HCT116 (cell line): ENCODE measurements at regions not wholly inside any gene's neighbourhood (a gene's known extent, or its start where the extent isn't known, plus 50 kb on each side); places are given as distances from the start of the nearest gene placed in this dataset.

Source experiments
- ATAC-seq: fragments of 200-7000 bp; cut with Tn5 transposase; 2 replicates; pipeline ENCODE4 v1.9.1; 2020; ENCODE audit warnings: mild to moderate bottlenecking, moderate library complexity
- BruUV-seq: library from RNA; stranded (reverse); fragments of 400-500 nt; replicated peaks from 2 replicates; lab custom pipeline; 2021; lab: Mats Ljungman, UMichigan
- CTCF ChIA-PET: fragments of 300-600 bp; sonication (Branson Sonifier 250); formaldehyde crosslinking; loops from one replicate; lab custom pipeline; 2021; ENCODE audit warnings: antibody characterized with exemption; lab: Charles Lee
- POLR2A ChIA-PET: fragments of 300-600, 350-600 bp; sonication (Branson Sonifier 250); formaldehyde crosslinking; loops from one replicate; lab custom pipeline; 2021; ENCODE audit warnings: antibody characterized with exemption; lab: Charles Lee
- RAD21 ChIA-PET, 2 experiments: fragments of 300-600 bp; sonication (Branson Sonifier 250); formaldehyde crosslinking; loops; one replicate each; lab custom pipeline; 2023; ENCODE audit warnings: low total read pairs in 2 of 2; ENCODE audit not compliant: uncharacterized antibody in 2 of 2, unreplicated experiment in 2 of 2, low non-redundant PET in 1 of 2; lab: Charles Lee
- DNase-seq: peaks from one replicate; pipeline ENCODE4 v3.0.0-alpha.2; 2010; ENCODE audit warnings: low read depth, low spot score
- H2AFZ ChIP-seq: fragments of 200-600 bp; shearing (Covaris generic), sonication (generic); 2 replicates; pipeline ENCODE4 v1.6.1; 2017; ENCODE audit warnings: low read depth, mixed run types, mixed read lengths, antibody characterized with exemption, low read length; ENCODE audit not compliant: poor library complexity, severe bottlenecking
- H3K27ac ChIP-seq: 2 replicates; pipeline ENCODE4 v1.5.1; 2012; ENCODE audit warnings: low read depth, low read length
- H3K27me3 ChIP-seq: fragments of 200-600 bp; sonication (generic); 2 replicates; pipeline ENCODE4 v1.6.1; 2016; ENCODE audit warnings: mixed run types, low read length, mixed read lengths; ENCODE audit not compliant: insufficient read depth
- H3K36me3 ChIP-seq, 2 experiments: fragments of 200-500 bp in 1 of 2; fragments of 200-600 bp in 1 of 2; sonication (Bioruptor generic) in 1 of 2; sonication (generic) in 1 of 2; 2 replicates each; pipeline versions ENCODE4 v1.5.1 to v1.6.1; 2014 to 2016; ENCODE audit warnings: low read length in 2 of 2, inconsistent platforms in 1 of 2, mixed read lengths in 1 of 2, mixed run types in 1 of 2; ENCODE audit not compliant: insufficient read depth in 2 of 2, control insufficient read depth in 1 of 2
- H3K4me1 ChIP-seq, 2 experiments: fragments of 200-600 bp in 1 of 2; sonication (generic) in 1 of 2; 2 replicates each; pipeline versions ENCODE4 v1.5.1 to v1.6.1; 2012 to 2017; ENCODE audit warnings: low read length in 2 of 2, inconsistent platforms in 1 of 2, mild to moderate bottlenecking in 1 of 2, mixed read lengths in 1 of 2, mixed run types in 1 of 2, moderate library complexity in 1 of 2; ENCODE audit not compliant: insufficient read depth in 2 of 2, control insufficient read depth in 1 of 2
- H3K4me2 ChIP-seq: fragments of 200-600 bp; sonication (generic); 2 replicates; pipeline ENCODE4 v1.6.1; 2017; ENCODE audit warnings: mixed run types, low read length, mixed read lengths
- H3K4me3 ChIP-seq, 2 experiments: fragments of 200-600 bp in 1 of 2; sonication (generic) in 1 of 2; replicated peaks in 1 of 2; 2 replicates each; pipeline ENCODE4 v1.5.1; 2011 to 2016; ENCODE audit warnings: low read length in 2 of 2, control low read depth in 1 of 2, low read depth in 1 of 2, mild to moderate bottlenecking in 1 of 2, mixed read lengths in 1 of 2, mixed run types in 1 of 2
- H3K79me2 ChIP-seq: fragments of 200-600 bp; sonication (generic); 2 replicates; pipeline ENCODE4 v1.6.1; 2017; ENCODE audit warnings: mild to moderate bottlenecking, mixed run types, low read length, moderate library complexity, mixed read lengths; ENCODE audit not compliant: insufficient read depth
- H3K9ac ChIP-seq: fragments of 200-600 bp; sonication (generic); 2 replicates; pipeline ENCODE4 v1.6.1; 2016; ENCODE audit warnings: low read length, mixed read lengths
- H3K9me2 ChIP-seq: fragments of 200-600 bp; sonication (generic), shearing (Covaris generic); 2 replicates; pipeline ENCODE4 v1.6.1; 2017; ENCODE audit warnings: mixed run types, mild to moderate bottlenecking, moderate library complexity; ENCODE audit not compliant: insufficient read depth
- H3K9me3 ChIP-seq, 2 experiments: fragments of 200-500 bp in 1 of 2; fragments of 200-600 bp in 1 of 2; sonication (Bioruptor generic) in 1 of 2; sonication (generic) in 1 of 2; 2 replicates each; pipeline ENCODE4 v1.6.1; 2014 to 2017; ENCODE audit warnings: low read length in 2 of 2, mixed read lengths in 2 of 2, inconsistent platforms in 1 of 2, low read depth in 1 of 2, mild to moderate bottlenecking in 1 of 2, mixed run types in 1 of 2, moderate library complexity in 1 of 2; ENCODE audit not compliant: control insufficient read depth in 1 of 2, insufficient read depth in 1 of 2
- H4K20me1 ChIP-seq: fragments of 200-600 bp; sonication (generic), shearing (Covaris generic); 2 replicates; pipeline ENCODE4 v1.6.1; 2017; ENCODE audit warnings: mixed run types, mild to moderate bottlenecking, moderate library complexity; ENCODE audit not compliant: insufficient read depth
- ATF3 ChIP-seq: IDR thresholded peaks from 2 replicates; pipeline ENCODE4 v1.6.1; 2012
- CEBPB ChIP-seq: IDR thresholded peaks from 2 replicates; pipeline ENCODE4 v1.6.1; 2012; ENCODE audit warnings: low read depth
- EGR1 ChIP-seq: IDR thresholded peaks from 2 replicates; pipeline ENCODE4 v1.6.1; 2012; ENCODE audit warnings: low read depth
- ELF1 ChIP-seq: IDR thresholded peaks from 2 replicates; pipeline ENCODE4 v1.6.1; 2012; ENCODE audit warnings: low read depth, borderline replicate concordance
- JUND ChIP-seq: IDR thresholded peaks from 2 replicates; pipeline ENCODE4 v1.6.1; 2012
- POLR2A ChIP-seq: IDR thresholded peaks from 2 replicates; pipeline ENCODE4 v1.7.0; 2011; ENCODE audit warnings: borderline replicate concordance; ENCODE audit not compliant: insufficient read depth, insufficient read length; ENCODE audit errors: extremely low read depth
- SIN3A ChIP-seq: IDR thresholded peaks from 2 replicates; pipeline ENCODE4 v1.6.1; 2012; ENCODE audit warnings: low read depth
- SP1 ChIP-seq: IDR thresholded peaks from 2 replicates; pipeline ENCODE4 v1.6.1; 2012; ENCODE audit warnings: low read depth
- TCF7L2 ChIP-seq: IDR thresholded peaks from 2 replicates; pipeline ENCODE4 v1.7.0; 2011; ENCODE audit warnings: borderline replicate concordance, inconsistent platforms; ENCODE audit not compliant: insufficient read depth, insufficient read length; ENCODE audit errors: extremely low read depth
- ZBTB33 ChIP-seq: IDR thresholded peaks from 2 replicates; pipeline ENCODE4 v1.6.1; 2011; ENCODE audit warnings: mild to moderate bottlenecking, low read length, moderate library complexity; ENCODE audit not compliant: insufficient replicate concordance; ENCODE audit errors: extremely low read depth
- ZNF274 ChIP-seq: fragments of 200-500 bp; sonication (Bioruptor generic); IDR thresholded peaks from 2 replicates; pipeline ENCODE4 v1.6.1; 2014; ENCODE audit warnings: mild to moderate bottlenecking, low read depth, low read length, inconsistent platforms
- intact Hi-C: fragments of 100-400 bp; cut with micrococcal nuclease; formaldehyde crosslinking; loops from 2 replicates; pipeline ENCODE4 v1.10.0; 2022
- TF ChIP-seq, protein P1 (sequence below): IDR thresholded peaks from 2 replicates; pipeline ENCODE4 v1.6.1; 2012

DNA sequence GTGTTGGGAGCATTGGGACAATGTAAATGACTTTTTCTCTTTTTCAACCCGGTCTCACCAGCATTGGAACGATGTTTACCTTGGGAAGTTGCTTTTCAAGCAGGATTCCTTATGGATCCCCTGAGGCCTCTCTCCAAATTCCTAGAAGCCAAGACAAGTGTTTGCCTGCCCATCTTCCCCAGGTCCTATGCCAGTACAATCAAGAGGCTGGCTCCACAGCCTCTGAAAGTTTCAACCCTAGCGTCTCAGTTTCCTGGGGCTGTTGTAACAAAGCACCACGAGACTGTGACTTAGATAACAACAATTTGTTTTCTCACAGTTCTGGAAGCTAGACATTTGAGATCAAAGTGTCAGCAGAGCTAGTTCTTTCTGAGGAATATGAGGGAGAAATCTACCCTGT is 347.2 kb upstream of the UMPS start:
- ChIA-PET RAD21 (no interaction called here), POLR2A (no interaction called here), CTCF (no interaction called here)
- Histone ChIP-seq H3K27me3 (peaks cover 88% of the 10 kb centered on the region), H3K4me1 (no peaks in the 10 kb centered on the region), H3K36me3 (no peaks in the 10 kb centered on the region), H3K4me3 (no peak overlapping the region), H3K79me2 (no peaks in the 10 kb centered on the region), H3K9me3 (no peaks in the 10 kb centered on the region), H2AFZ (no peak overlapping the region), H3K27ac (no peak overlapping the region), H3K4me2 (no peak overlapping the region), H4K20me1 (peaks cover 3% of the 10 kb centered on the region; the same call in 1 of the 2 replicates), H3K9me2 (no peaks in the 10 kb centered on the region), H3K9ac (no peak overlapping the region)
- ATAC-seq (no peak), DNase-seq (no peak)
- no TSS peak for BruUV-seq
- intact Hi-C loops = no loop called here
- no peak for TF ChIP-seq ZNF274
- TF ChIP-seq, protein P1, sequence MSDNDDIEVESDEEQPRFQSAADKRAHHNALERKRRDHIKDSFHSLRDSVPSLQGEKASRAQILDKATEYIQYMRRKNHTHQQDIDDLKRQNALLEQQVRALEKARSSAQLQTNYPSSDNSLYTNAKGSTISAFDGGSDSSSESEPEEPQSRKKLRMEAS = no peak
- TF ChIP-seq EGR1 = no peak

GRCh38 chr3:124383846-124384466 is 346.3 kb upstream of the UMPS start:
- Histone ChIP-seq H3K9me3 (no peaks in the 10 kb centered on the region), H3K4me1 (no peaks in the 10 kb centered on the region), H3K79me2 (no peaks in the 10 kb centered on the region), H4K20me1 (peaks cover 3% of the 10 kb centered on the region; the same call in 1 of the 2 replicates)
- CTCF ChIA-PET = no interaction called here
- POLR2A ChIA-PET = no interaction called here
- no peak for TF ChIP-seq JUND
- no peak for TF ChIP-seq ELF1
- no peak for TF ChIP-seq POLR2A
- TF ChIP-seq, protein P1 = no peak
- TF ChIP-seq ATF3 = no peak
- no peak for TF ChIP-seq SP1
- no peak for TF ChIP-seq ZBTB33
- TF ChIP-seq CEBPB = no peak
- TF ChIP-seq TCF7L2 = no peak
- no peak for TF ChIP-seq ZNF274
- TF ChIP-seq SIN3A = no peak
- TF ChIP-seq EGR1 = no peak
- TF ChIP-seq, all 23 proteins: peak for 0
- no peak overlapping the region for H2AFZ ChIP-seq
- no peaks in the 10 kb centered on the region for H3K36me3 ChIP-seq
- ATAC-seq (no peak), DNase-seq (no peak)
- no peak overlapping the region for H3K4me2 ChIP-seq
- H3K4me3 ChIP-seq = no peak overlapping the region
- no peaks in the 10 kb centered on the region for H3K9me2 ChIP-seq
- peaks cover 97% of the 10 kb centered on the region for H3K27me3 ChIP-seq
- no peak overlapping the region for H3K27ac ChIP-seq
- BruUV-seq = no TSS peak
- RAD21 ChIA-PET = no interaction called here
- intact Hi-C loops = no loop called here
- no peak overlapping the region for H3K9ac ChIP-seq
